K562 (cell line): ENCODE measurements at regions not wholly inside any gene's neighbourhood (a gene's known extent, or its start where the extent isn't known, plus 50 kb on each side); places are given as distances from the start of the nearest gene placed in this dataset.

ENCODE experiments used
- ADNP ChIP-seq: fragments of 200-800 bp; sonication (Bioruptor generic); IDR thresholded peaks from 2 replicates; pipeline ENCODE4 v1.6.1; 2016; ENCODE audit warnings: missing genetic modification characterization, missing compliant biosample characterization
- HNRNPLL ChIP-seq: fragments of 200-400 bp; formaldehyde crosslinking; IDR thresholded peaks from 2 replicates; pipeline ENCODE4 v1.6.1; 2017; ENCODE audit warnings: low read length, low read depth, mild to moderate bottlenecking; ENCODE audit not compliant: poor library complexity, severe bottlenecking
- RBM17 ChIP-seq: fragments of 200-400 bp; formaldehyde crosslinking; IDR thresholded peaks from 2 replicates; pipeline ENCODE4 v1.6.1; 2017; ENCODE audit warnings: low read depth, mild to moderate bottlenecking, low read length, borderline replicate concordance
- SAFB ChIP-seq: fragments of 200-400 bp; formaldehyde crosslinking; IDR thresholded peaks from 2 replicates; pipeline ENCODE4 v1.6.1; 2017; ENCODE audit warnings: low read depth, low read length, borderline replicate concordance
- SMARCA5 ChIP-seq: fragments of 450-650 bp; IDR thresholded peaks from 2 replicates; pipeline ENCODE4 v1.6.1; 2016
- TAF15 ChIP-seq: fragments of 200-400 bp; formaldehyde crosslinking; IDR thresholded peaks from 2 replicates; pipeline ENCODE4 v1.6.1; 2017; ENCODE audit warnings: mild to moderate bottlenecking, low read depth, low read length, moderate library complexity
- TAL1 ChIP-seq: fragments of 450-650 bp; IDR thresholded peaks from 2 replicates; pipeline ENCODE4 v1.6.1; 2016; ENCODE audit warnings: mild to moderate bottlenecking
- XRCC3 ChIP-seq: fragments of 450-650 bp; IDR thresholded peaks from 2 replicates; pipeline ENCODE4 v1.6.1; 2017; ENCODE audit warnings: mild to moderate bottlenecking, moderate library complexity
- ZBTB17 ChIP-seq: fragments of 450-650 bp; formaldehyde crosslinking; IDR thresholded peaks from 2 replicates; pipeline ENCODE4 v1.4.0; 2020; ENCODE audit warnings: mild to moderate bottlenecking
- TF ChIP-seq, protein P1 (sequence below), 2 experiments: IDR thresholded peaks; 2 replicates each; pipeline ENCODE4 v1.6.1; 2011; ENCODE audit warnings: borderline replicate concordance in 1 of 2, control low read depth in 1 of 2, low read depth in 1 of 2, low read length in 1 of 2, mild to moderate bottlenecking in 1 of 2, mixed read lengths in 1 of 2, moderate library complexity in 1 of 2; ENCODE audit not compliant: insufficient read depth in 1 of 2, insufficient read length in 1 of 2, poor library complexity in 1 of 2, severe bottlenecking in 1 of 2; ENCODE audit errors: extremely low read depth in 1 of 2
- TF ChIP-seq, protein P2 (sequence below): fragments of 250-450 bp; sonication (Bioruptor Pico); IDR thresholded peaks from 2 replicates; pipeline ENCODE4 v1.8.0; 2022; ENCODE audit warnings: inconsistent platforms, mild to moderate bottlenecking, moderate library complexity, borderline replicate concordance

DNA sequence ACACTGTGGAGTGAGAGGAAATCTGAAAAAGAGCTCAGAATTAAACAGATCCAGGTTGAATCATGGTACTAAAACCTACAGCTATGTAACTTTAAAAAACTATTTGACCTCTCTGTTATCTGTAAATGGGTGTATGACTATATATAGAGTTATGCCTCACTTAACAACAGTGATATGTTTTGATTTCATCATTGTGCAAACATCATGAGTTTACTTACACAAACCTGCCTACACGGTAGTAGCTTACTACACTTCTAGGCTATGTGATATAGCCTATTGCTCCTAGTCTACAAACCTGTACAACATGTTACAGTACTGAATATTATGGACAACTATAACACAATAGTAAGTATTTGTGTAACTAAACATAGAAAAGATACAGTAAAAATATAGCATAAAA, 191.6 kb upstream of the MEIS2 start (continued):
- TF ChIP-seq, protein P1, sequence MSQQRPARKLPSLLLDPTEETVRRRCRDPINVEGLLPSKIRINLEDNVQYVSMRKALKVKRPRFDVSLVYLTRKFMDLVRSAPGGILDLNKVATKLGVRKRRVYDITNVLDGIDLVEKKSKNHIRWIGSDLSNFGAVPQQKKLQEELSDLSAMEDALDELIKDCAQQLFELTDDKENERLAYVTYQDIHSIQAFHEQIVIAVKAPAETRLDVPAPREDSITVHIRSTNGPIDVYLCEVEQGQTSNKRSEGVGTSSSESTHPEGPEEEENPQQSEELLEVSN (IDR thresholded peaks at IDR 0.05; ENCODE audit: borderline replicate concordance in 1 of 2, extremely low read depth in 1 of 2, insufficient read depth in 1 of 2, insufficient read length in 1 of 2, low read depth in 1 of 2, low read length in 1 of 2, poor library complexity in 1 of 2, severe bottlenecking in 1 of 2): no peak
- TF ChIP-seq TAL1 (no peak), TAF15 (no peak), ADNP (tag) (no peak), XRCC3 (no peak), RBM17 (no peak), SAFB (no peak), SMARCA5 (no peak), HNRNPLL (no peak), ZBTB17 (CRISPR knock-in tag) (no peak)
- TF ChIP-seq, protein P2, sequence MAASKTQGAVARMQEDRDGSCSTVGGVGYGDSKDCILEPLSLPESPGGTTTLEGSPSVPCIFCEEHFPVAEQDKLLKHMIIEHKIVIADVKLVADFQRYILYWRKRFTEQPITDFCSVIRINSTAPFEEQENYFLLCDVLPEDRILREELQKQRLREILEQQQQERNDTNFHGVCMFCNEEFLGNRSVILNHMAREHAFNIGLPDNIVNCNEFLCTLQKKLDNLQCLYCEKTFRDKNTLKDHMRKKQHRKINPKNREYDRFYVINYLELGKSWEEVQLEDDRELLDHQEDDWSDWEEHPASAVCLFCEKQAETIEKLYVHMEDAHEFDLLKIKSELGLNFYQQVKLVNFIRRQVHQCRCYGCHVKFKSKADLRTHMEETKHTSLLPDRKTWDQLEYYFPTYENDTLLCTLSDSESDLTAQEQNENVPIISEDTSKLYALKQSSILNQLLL (CRISPR knock-in tag): no peak
- TF ChIP-seq, all 486 proteins: peak for 0
